Tibial nerve (tissue), 4 donors: ENCODE measurements at regions not wholly inside any gene's neighbourhood (a gene's known extent, or its start where the extent isn't known, plus 50 kb on each side); places are given as distances from the start of the nearest gene placed in this dataset.

Experiments used
- DNase-seq, 2 donors: peaks; one replicate each; pipeline ENCODE4 v3.0.0-alpha.2; 2019; ENCODE audit warnings: low spot score in 2 of 2
- H3K27ac ChIP-seq, 4 donors: fragments of 200-600 bp; sonication (generic) in 3 of 4; one replicate each; pipeline ENCODE4 v1.5.1; 2017 to 2019; ENCODE audit warnings: mild to moderate bottlenecking in 1 of 4
- H3K27me3 ChIP-seq, 2 donors: fragments of 200-600 bp; sonication (generic) in 1 of 2; one replicate each; pipeline versions ENCODE4 v1.5.1 to v1.6.0; 2017 to 2019
- H3K36me3 ChIP-seq, 3 donors: fragments of 200-600 bp; sonication (generic); one replicate each; pipeline ENCODE4 v1.5.1; 2018 to 2019
- H3K4me1 ChIP-seq, 4 donors: fragments of 200-600 bp; sonication (generic) in 3 of 4; one replicate each; pipeline ENCODE4 v1.5.1; 2017 to 2019
- H3K4me3 ChIP-seq, 4 donors: fragments of 200-600 bp; sonication (generic) in 3 of 4; one replicate each; pipeline ENCODE4 v1.5.1; 2017 to 2019; ENCODE audit warnings: mild to moderate bottlenecking in 1 of 4, moderate library complexity in 1 of 4
- H3K9me3 ChIP-seq, 4 donors: fragments of 200-600 bp; sonication (generic) in 3 of 4; one replicate each; pipeline ENCODE4 v1.5.1; 2017 to 2019
- EP300 ChIP-seq, 2 donors: sonication (generic); formaldehyde crosslinking; IDR thresholded peaks; one replicate each; pipeline ENCODE4 v1.6.1; 2017; ENCODE audit warnings: antibody characterized with exemption in 2 of 2, mild to moderate bottlenecking in 1 of 2
- POLR2A ChIP-seq, 2 donors: fragments of 450-650 bp; IDR thresholded peaks; one replicate each; pipeline ENCODE4 v1.6.1; 2017; ENCODE audit warnings: antibody characterized with exemption in 2 of 2, mild to moderate bottlenecking in 2 of 2, moderate library complexity in 2 of 2
- WGBS, 2 donors: methylation state at CpG; one replicate each; pipeline ENCODE4 v1.1.5; 2018; 5-methylcytosine and 5-hydroxymethylcytosine counted together
- TF ChIP-seq, protein P1 (sequence below), 5 experiments: fragments of 200-600 bp in 3 of 5; fragments of 450-650 bp in 2 of 5; sonication (generic) in 3 of 5; IDR thresholded peaks; one replicate each; pipeline ENCODE4 v1.5.1; 2016 to 2019; ENCODE audit warnings: antibody characterized with exemption in 5 of 5, mild to moderate bottlenecking in 3 of 5, moderate library complexity in 2 of 5

- Histone ChIP-seq H3K4me1 (no peaks in the 10 kb centered on the region), H3K4me3 (no peak overlapping the region), H3K36me3 (no peaks in the 10 kb centered on the region), H3K27me3 (no peaks in the 10 kb centered on the region), H3K27ac (no peak overlapping the region), H3K9me3 (no peaks in the 10 kb centered on the region)
- WGBS, 2 donors: 100% methylated on average over 1 of the region's 1 CpG
- DNase-seq: no peak
- TF ChIP-seq, protein P1, sequence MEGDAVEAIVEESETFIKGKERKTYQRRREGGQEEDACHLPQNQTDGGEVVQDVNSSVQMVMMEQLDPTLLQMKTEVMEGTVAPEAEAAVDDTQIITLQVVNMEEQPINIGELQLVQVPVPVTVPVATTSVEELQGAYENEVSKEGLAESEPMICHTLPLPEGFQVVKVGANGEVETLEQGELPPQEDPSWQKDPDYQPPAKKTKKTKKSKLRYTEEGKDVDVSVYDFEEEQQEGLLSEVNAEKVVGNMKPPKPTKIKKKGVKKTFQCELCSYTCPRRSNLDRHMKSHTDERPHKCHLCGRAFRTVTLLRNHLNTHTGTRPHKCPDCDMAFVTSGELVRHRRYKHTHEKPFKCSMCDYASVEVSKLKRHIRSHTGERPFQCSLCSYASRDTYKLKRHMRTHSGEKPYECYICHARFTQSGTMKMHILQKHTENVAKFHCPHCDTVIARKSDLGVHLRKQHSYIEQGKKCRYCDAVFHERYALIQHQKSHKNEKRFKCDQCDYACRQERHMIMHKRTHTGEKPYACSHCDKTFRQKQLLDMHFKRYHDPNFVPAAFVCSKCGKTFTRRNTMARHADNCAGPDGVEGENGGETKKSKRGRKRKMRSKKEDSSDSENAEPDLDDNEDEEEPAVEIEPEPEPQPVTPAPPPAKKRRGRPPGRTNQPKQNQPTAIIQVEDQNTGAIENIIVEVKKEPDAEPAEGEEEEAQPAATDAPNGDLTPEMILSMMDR (IDR thresholded peaks at IDR 0.05): no peak
- TF ChIP-seq EP300 (IDR thresholded peaks at IDR 0.05) (no peak), POLR2A (IDR thresholded peaks at IDR 0.05) (no peak)
These were observed 711.7 kb upstream of the SOX9 start for GRCh38 chr17:71409137-71409536.

GRCh38 chr17:71409712-71410111, 711.1 kb upstream of the SOX9 start:
- H3K4me3 ChIP-seq: no peak overlapping the region
- H3K4me1 ChIP-seq: no peaks in the 10 kb centered on the region
- H3K36me3 ChIP-seq: no peaks in the 10 kb centered on the region
- H3K27ac ChIP-seq: no peak overlapping the region
- no peaks in the 10 kb centered on the region for H3K9me3 ChIP-seq
- 86 to 90% methylated on average over 4 of the region's 4 CpGs for WGBS, 2 donors
- no peak for TF ChIP-seq POLR2A (IDR thresholded peaks at IDR 0.05)
- TF ChIP-seq, protein P1 (IDR thresholded peaks at IDR 0.05): no peak
- no peak for TF ChIP-seq EP300 (IDR thresholded peaks at IDR 0.05)
- DNase-seq: no peak
- no peaks in the 10 kb centered on the region for H3K27me3 ChIP-seq

DNA sequence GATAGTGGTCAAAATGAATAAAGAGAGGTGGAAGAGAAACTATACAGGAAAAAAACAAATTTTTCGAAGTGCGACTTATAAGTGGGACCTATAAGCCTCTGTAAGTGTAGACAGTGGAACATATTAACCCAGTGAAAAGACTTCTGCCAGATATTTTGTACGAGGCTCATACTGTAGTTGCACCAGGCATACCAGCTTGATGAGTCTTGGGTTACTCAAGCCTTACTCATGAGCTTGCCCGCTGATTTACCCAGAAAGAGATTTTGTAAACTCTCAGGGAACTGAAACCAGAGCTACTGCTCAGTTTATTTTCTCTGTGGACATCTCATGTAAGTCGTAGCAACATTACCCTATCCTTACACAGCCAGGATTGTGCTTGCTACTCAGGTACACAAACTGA, 708.0 kb upstream of the SOX9 start:
- no peak for DNase-seq
- Histone ChIP-seq H3K4me3 (no peak overlapping the region), H3K36me3 (no peaks in the 10 kb centered on the region), H3K9me3 (no peaks in the 10 kb centered on the region), H3K27ac (no peak overlapping the region), H3K27me3 (no peaks in the 10 kb centered on the region), H3K4me1 (no peaks in the 10 kb centered on the region)
- TF ChIP-seq POLR2A (IDR thresholded peaks at IDR 0.05) (no peak), EP300 (IDR thresholded peaks at IDR 0.05) (no peak)
- TF ChIP-seq, protein P1 (IDR thresholded peaks at IDR 0.05): no peak
- 80% methylated on average over 5 of the region's 5 CpGs for WGBS, 2 donors

DNA sequence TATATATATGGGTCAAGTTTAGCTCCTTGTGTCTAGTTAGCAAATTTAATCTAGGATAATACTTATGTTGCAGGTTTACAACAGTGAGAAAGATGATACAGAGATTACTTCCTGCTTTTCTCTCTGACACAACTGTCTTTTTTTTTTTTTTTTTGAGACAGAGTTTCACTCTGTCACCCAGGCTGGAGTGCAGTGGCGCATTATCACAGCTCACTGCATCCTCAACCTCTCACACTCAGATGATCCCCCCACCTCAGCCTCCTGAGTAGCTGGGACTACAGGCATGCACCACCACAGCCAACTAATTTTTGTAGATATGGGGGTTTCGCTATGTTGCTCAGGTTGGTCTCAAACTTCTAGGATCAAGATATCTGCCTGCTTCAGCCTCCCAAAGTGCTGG, 706.9 kb upstream of the SOX9 start:
- 84 to 93% methylated on average over 2 of the region's 2 CpGs for WGBS, 2 donors
- DNase-seq: no peak
- Histone ChIP-seq H3K4me1 (no peaks in the 10 kb centered on the region), H3K9me3 (peaks cover 0 to 3% (median 0%) of the 10 kb centered on the region in 4 donors), H3K27me3 (no peaks in the 10 kb centered on the region), H3K36me3 (no peaks in the 10 kb centered on the region), H3K27ac (no peak overlapping the region), H3K4me3 (no peak overlapping the region)
- no peak for TF ChIP-seq POLR2A (IDR thresholded peaks at IDR 0.05)
- TF ChIP-seq EP300 (IDR thresholded peaks at IDR 0.05): no peak
- TF ChIP-seq, protein P1 (IDR thresholded peaks at IDR 0.05): no peak

DNA sequence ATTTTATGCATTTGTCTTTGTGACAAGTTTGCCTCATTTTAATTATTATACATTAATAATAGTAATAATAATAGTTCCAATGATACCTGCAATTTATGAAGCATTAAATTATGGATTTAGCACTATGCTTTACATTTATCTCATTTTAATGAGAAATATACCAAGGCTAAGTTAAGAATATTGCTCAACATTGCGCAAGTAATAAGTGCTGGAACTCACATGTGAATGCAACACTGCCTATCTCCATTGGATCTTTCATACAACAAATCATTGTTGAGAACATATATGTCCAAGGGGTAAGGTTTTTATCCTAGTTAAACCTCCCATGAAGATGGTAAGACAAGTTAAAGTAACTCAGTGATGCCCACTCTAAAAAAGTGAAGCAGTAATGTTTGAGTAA, 703.7 kb upstream of the SOX9 start:
- H3K4me3 ChIP-seq: no peak overlapping the region
- no peaks in the 10 kb centered on the region for H3K27me3 ChIP-seq
- no peak for DNase-seq
- no peaks in the 10 kb centered on the region for H3K36me3 ChIP-seq
- H3K9me3 ChIP-seq: peaks cover 0 to 5% (median 0%) of the 10 kb centered on the region in 4 donors
- no peaks in the 10 kb centered on the region for H3K4me1 ChIP-seq
- TF ChIP-seq POLR2A (IDR thresholded peaks at IDR 0.05) (no peak), EP300 (IDR thresholded peaks at IDR 0.05) (no peak)
- TF ChIP-seq, protein P1 (IDR thresholded peaks at IDR 0.05): no peak
- WGBS, 2 donors: 95 to 100% methylated on average over 1 of the region's 1 CpG
- no peak overlapping the region for H3K27ac ChIP-seq
